Skeletal muscle satellite cell (primary cell): ENCODE measurements at regions not wholly inside any gene's neighbourhood (a gene's known extent, or its start where the extent isn't known, plus 50 kb on each side); places are given as distances from the start of the nearest gene placed in this dataset.

ENCODE experiments used
- H3K27me3 ChIP-seq: 2 replicates; pipeline ENCODE4 v1.7.0; 2013; ENCODE audit warnings: low read length; ENCODE audit not compliant: control insufficient read depth, insufficient read depth
- H3K36me3 ChIP-seq: 2 replicates; pipeline ENCODE4 v1.7.0; 2013; ENCODE audit warnings: mild to moderate bottlenecking, control low read depth, low read length; ENCODE audit not compliant: insufficient read depth
- H3K4me1 ChIP-seq: 2 replicates; pipeline ENCODE4 v1.7.0; 2013; ENCODE audit warnings: low read length; ENCODE audit not compliant: control insufficient read depth, insufficient read depth
- H3K4me2 ChIP-seq: 2 replicates; pipeline ENCODE4 v1.7.0; 2013; ENCODE audit warnings: mild to moderate bottlenecking, low read length
- H3K4me3 ChIP-seq: 2 replicates; pipeline ENCODE4 v1.7.0; 2013; ENCODE audit warnings: low read length
- H3K9ac ChIP-seq: 2 replicates; pipeline ENCODE4 v1.7.0; 2013; ENCODE audit warnings: mild to moderate bottlenecking, low read depth, low read length, moderate library complexity
- H3K9me3 ChIP-seq: replicated peaks from 2 replicates; pipeline ENCODE4 v1.7.0; 2013; ENCODE audit warnings: mild to moderate bottlenecking, control low read depth, low read length

- Histone ChIP-seq H3K27me3 (peaks cover 74% of the 10 kb centered on the region), H3K4me3 (no peak overlapping the region), H3K4me1 (no peaks in the 10 kb centered on the region)
Measured at GRCh38 chr9:13428766-13429165, 149.3 kb upstream of the MPDZ start.

GRCh38 chr9:13427587-13427986 is 148.1 kb upstream of the MPDZ start:
- no peaks in the 10 kb centered on the region for H3K9me3 ChIP-seq
- H3K27me3 ChIP-seq = peaks cover 72% of the 10 kb centered on the region
- H3K4me1 ChIP-seq = no peaks in the 10 kb centered on the region
- H3K9ac ChIP-seq = no peak overlapping the region
- no peaks in the 10 kb centered on the region for H3K36me3 ChIP-seq
- no peak overlapping the region for H3K4me3 ChIP-seq
- H3K4me2 ChIP-seq = no peak overlapping the region

More at GRCh38 chr9:13428766-13429165, 149.3 kb upstream of the MPDZ start:
- H3K4me2 ChIP-seq = no peak overlapping the region
- H3K36me3 ChIP-seq = no peaks in the 10 kb centered on the region
- H3K9me3 ChIP-seq = no peaks in the 10 kb centered on the region
- H3K9ac ChIP-seq = no peak overlapping the region

DNA sequence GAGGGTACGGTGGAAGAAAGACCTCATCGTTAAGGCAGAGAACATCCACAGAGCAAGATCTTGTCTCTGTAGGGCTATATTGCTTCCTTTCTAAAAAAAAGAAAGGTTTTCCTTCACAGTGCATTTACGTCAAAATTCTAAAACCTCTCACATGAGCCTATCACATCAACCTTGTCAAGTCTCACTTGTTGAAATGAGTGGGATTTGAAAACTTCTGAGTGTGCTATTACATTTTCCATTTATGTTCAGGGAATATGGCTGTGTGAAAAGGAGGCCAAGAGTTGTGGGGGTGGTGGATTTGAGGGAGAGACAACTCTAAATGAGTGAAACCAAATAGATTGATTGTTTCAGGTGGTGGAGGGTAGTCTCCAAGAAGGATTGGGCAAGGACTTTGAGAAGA is 147.1 kb upstream of the MPDZ start:
- Histone ChIP-seq H3K4me3 (no peak overlapping the region), H3K9me3 (no peaks in the 10 kb centered on the region), H3K36me3 (no peaks in the 10 kb centered on the region), H3K4me2 (no peak overlapping the region), H3K27me3 (peaks cover 64% of the 10 kb centered on the region), H3K4me1 (no peaks in the 10 kb centered on the region), H3K9ac (no peak overlapping the region)

DNA sequence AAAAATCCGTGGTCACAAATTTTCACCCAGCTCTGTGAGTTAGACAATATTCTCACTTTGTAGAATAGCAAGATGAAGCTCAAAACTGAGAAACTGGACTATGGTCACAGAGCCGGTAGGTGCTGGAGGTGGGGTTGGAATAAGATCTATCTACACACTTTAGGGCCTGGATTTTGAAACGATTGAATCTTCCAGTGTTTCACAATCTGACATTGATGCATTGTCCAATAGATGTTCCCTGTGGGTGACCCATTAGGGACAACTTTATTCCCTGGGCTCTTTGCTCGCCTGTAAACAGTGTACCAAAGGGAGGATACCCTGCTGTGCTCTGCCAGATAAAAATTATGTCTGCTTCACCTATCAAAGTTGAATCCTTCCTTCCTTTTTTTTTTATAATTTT is 145.4 kb upstream of the MPDZ start:
- Histone ChIP-seq H3K4me2 (no peak overlapping the region), H3K36me3 (no peaks in the 10 kb centered on the region), H3K9me3 (no peaks in the 10 kb centered on the region), H3K27me3 (peaks cover 52% of the 10 kb centered on the region), H3K9ac (no peak overlapping the region), H3K4me3 (no peak overlapping the region), H3K4me1 (no peaks in the 10 kb centered on the region)

GRCh38 chr9:13424204-13424603 is 144.7 kb upstream of the MPDZ start:
- H3K4me1 ChIP-seq = no peaks in the 10 kb centered on the region
- no peaks in the 10 kb centered on the region for H3K36me3 ChIP-seq
- no peaks in the 10 kb centered on the region for H3K9me3 ChIP-seq
- H3K27me3 ChIP-seq = peaks cover 45% of the 10 kb centered on the region
- H3K4me3 ChIP-seq = no peak overlapping the region
- H3K9ac ChIP-seq = no peak overlapping the region
- no peak overlapping the region for H3K4me2 ChIP-seq

GRCh38 chr9:13414349-13414748 is 134.9 kb upstream of the MPDZ start:
- no peak overlapping the region for H3K9ac ChIP-seq
- H3K4me1 ChIP-seq = no peaks in the 10 kb centered on the region
- H3K4me2 ChIP-seq = no peak overlapping the region
- no peaks in the 10 kb centered on the region for H3K9me3 ChIP-seq
- peaks cover 3% of the 10 kb centered on the region for H3K27me3 ChIP-seq
- no peaks in the 10 kb centered on the region for H3K36me3 ChIP-seq
- no peak overlapping the region for H3K4me3 ChIP-seq

DNA sequence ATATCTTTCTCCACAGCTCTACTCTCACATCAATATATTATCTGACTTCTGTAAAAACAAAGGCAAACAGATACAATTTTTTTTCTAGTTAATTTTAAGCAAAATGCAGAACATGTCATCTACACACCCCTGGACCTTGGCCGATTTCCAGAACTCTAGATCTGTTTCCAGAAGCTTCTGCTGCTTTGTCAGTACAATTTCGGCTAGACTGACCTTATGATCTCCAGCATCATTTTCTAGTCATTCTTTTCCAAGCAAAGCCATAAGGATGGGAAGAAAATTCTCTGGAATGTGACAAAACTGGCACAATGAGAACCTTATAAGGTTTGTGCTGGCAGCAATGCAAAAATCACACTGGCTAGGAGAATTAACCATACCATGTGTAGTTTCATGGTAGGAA is 132.8 kb upstream of the MPDZ start:
- H3K27me3 ChIP-seq = peaks cover 11% of the 10 kb centered on the region
- no peak overlapping the region for H3K4me3 ChIP-seq
- no peaks in the 10 kb centered on the region for H3K36me3 ChIP-seq
- no peaks in the 10 kb centered on the region for H3K4me1 ChIP-seq
- H3K9ac ChIP-seq = no peak overlapping the region
- no peaks in the 10 kb centered on the region for H3K9me3 ChIP-seq
- no peak overlapping the region for H3K4me2 ChIP-seq

- no peak overlapping the region for H3K4me2 ChIP-seq
- H3K4me3 ChIP-seq = no peak overlapping the region
- H3K9me3 ChIP-seq = no peaks in the 10 kb centered on the region
- no peaks in the 10 kb centered on the region for H3K4me1 ChIP-seq
- no peak overlapping the region for H3K9ac ChIP-seq
- H3K36me3 ChIP-seq = no peaks in the 10 kb centered on the region
- peaks cover 11% of the 10 kb centered on the region for H3K27me3 ChIP-seq
Measured at GRCh38 chr9:13411791-13412190, 132.3 kb upstream of the MPDZ start.

GRCh38 chr9:13410566-13411031 is 131.1 kb upstream of the MPDZ start:
- H3K27me3 ChIP-seq = peaks cover 11% of the 10 kb centered on the region
- no peak overlapping the region for H3K9ac ChIP-seq
- no peaks in the 10 kb centered on the region for H3K36me3 ChIP-seq
- no peak overlapping the region for H3K4me3 ChIP-seq
- H3K4me2 ChIP-seq = no peak overlapping the region
- no peaks in the 10 kb centered on the region for H3K4me1 ChIP-seq
- H3K9me3 ChIP-seq = no peaks in the 10 kb centered on the region

GRCh38 chr9:13397661-13398060 is 118.2 kb upstream of the MPDZ start:
- H3K36me3 ChIP-seq = no peaks in the 10 kb centered on the region
- H3K4me3 ChIP-seq = no peak overlapping the region
- peaks cover 7% of the 10 kb centered on the region for H3K4me1 ChIP-seq
- no peaks in the 10 kb centered on the region for H3K9me3 ChIP-seq
- H3K9ac ChIP-seq = no peak overlapping the region
- H3K27me3 ChIP-seq = no peaks in the 10 kb centered on the region
- no peak overlapping the region for H3K4me2 ChIP-seq

DNA sequence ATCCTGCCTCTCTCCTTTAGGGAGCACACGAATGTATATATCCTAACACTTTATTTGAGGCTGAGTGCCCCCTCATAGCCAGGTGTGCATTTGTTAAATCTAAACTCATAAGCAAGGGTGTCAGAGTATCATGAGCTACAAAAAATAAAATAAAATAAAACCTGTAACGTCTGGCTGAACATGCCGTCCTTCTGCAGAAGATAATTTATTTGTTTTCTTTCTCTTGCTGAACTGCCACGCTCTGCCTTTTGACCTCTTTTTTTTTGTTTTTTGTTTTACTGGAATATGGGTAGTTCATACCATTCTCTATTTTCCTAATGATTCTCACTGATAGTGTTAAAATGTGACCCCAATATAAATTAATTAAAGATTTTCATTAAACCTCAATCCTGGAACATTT is 117.7 kb upstream of the MPDZ start:
- no peak overlapping the region for H3K4me3 ChIP-seq
- H3K4me2 ChIP-seq = no peak overlapping the region
- H3K9ac ChIP-seq = no peak overlapping the region
- H3K36me3 ChIP-seq = no peaks in the 10 kb centered on the region
- H3K4me1 ChIP-seq = peaks cover 7% of the 10 kb centered on the region
- H3K27me3 ChIP-seq = no peaks in the 10 kb centered on the region
- no peaks in the 10 kb centered on the region for H3K9me3 ChIP-seq

GRCh38 chr9:13396418-13396817 is 116.9 kb upstream of the MPDZ start:
- Histone ChIP-seq H3K9me3 (no peaks in the 10 kb centered on the region), H3K9ac (no peak overlapping the region), H3K27me3 (no peaks in the 10 kb centered on the region), H3K36me3 (no peaks in the 10 kb centered on the region), H3K4me2 (no peak overlapping the region), H3K4me3 (no peak overlapping the region), H3K4me1 (peaks cover 7% of the 10 kb centered on the region)
